ENCODE measurements at regions not wholly inside any gene's neighbourhood (a gene's known extent, or its start where the extent isn't known, plus 50 kb on each side); places are given as distances from the start of the nearest gene placed in this dataset.

DNA sequence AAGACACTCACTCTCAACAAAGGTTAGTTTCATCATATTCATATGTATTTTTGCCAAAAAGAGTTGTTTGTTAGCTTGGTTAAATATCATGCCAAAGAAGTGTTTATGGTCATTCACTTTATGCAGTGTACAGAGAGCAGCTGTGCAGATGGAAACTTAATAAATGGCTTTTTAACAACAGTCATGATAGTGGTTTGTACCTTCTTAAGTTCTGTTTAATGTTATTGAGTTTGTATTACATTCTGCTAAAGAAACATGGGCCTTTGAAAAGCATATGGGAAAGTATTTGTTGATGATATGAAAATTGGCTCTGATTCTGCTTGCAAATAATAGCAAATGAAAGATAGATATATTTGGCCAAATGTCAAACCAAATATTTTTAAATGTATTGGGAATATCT lies 607.3 kb downstream of the NCAM2 start:
- no peaks in the 10 kb centered on the region for H3K36me3 ChIP-seq (ENCODE audit: control insufficient read depth, insufficient read depth, low read length)
- no peaks in the 10 kb centered on the region; the same call in 1 of the 2 replicates for H3K9me3 ChIP-seq (ENCODE audit: control insufficient read depth, insufficient read depth, low read length)
- H3K27ac ChIP-seq (ENCODE audit: low read length) = no peak overlapping the region
- no peak overlapping the region for H3K4me3 ChIP-seq (ENCODE audit: low read length)
- no peaks in the 10 kb centered on the region for H3K27me3 ChIP-seq (ENCODE audit: control insufficient read depth, insufficient read depth, low read length)
- no peak for DNase-seq (ENCODE audit: low read depth, low spot score)
- H3K4me1 ChIP-seq (ENCODE audit: control insufficient read depth, insufficient read depth, low read length) = no peaks in the 10 kb centered on the region

DNA sequence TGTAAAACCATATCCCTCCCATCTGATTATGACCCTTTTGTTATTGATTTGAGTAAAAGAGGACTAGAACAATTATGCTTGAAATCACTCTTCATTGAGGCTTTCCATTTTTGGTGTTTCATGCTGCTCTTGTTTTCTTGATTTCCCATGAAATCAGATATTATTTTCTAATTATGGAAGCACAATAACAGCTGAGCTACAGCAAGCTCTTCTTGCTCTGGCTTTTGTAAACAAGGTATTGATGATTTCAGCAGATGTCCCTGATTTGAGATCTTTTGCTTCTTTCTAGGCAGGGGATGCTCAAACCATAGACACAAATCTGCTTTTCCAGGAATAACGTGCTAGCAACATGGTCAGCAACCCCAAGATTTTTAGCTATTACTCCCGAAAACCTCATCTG lies 607.8 kb downstream of the NCAM2 start:
- no CpG with 5 or more reads among the region's 2 CpGs for WGBS (ENCODE audit: insufficient coverage, insufficient read length)
- no peak overlapping the region for H3K4me3 ChIP-seq (ENCODE audit: low read length)

DNA sequence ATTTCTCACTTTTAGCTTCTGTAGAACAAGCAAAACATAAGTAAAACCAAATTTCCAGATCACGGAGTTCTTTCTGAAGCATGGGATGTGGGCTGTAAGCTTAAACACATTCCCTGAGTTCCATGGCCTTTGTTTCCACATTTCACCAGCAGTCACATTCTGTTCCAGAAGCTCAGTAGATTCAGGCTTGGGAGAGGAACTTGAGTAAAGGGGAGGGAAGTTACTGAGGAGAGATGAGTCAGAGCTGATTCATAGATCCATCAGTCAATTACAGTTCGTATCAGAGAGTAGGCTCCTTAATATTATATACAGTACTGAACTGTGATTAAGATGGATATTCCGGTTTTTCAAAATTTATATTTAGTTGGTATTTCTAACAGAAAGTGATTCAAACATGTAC lies 614.3 kb downstream of the NCAM2 start:
- Histone ChIP-seq H3K9me3 (ENCODE audit: control insufficient read depth, insufficient read depth, low read length) (peaks cover 1% of the 10 kb centered on the region; the same call in 1 of the 2 replicates), H3K27ac (ENCODE audit: low read length) (no peak overlapping the region), H3K4me3 (ENCODE audit: low read length) (no peak overlapping the region), H3K36me3 (ENCODE audit: control insufficient read depth, insufficient read depth, low read length) (no peaks in the 10 kb centered on the region), H3K4me1 (ENCODE audit: control insufficient read depth, insufficient read depth, low read length) (no peaks in the 10 kb centered on the region), H3K27me3 (ENCODE audit: control insufficient read depth, insufficient read depth, low read length) (no peaks in the 10 kb centered on the region)
- DNase-seq (ENCODE audit: low read depth, low spot score) = no peak
- WGBS (ENCODE audit: insufficient coverage, insufficient read length) = no CpG with 5 or more reads among the region's 3 CpGs

More for the DNA sequence above, 607.8 kb downstream of the NCAM2 start:
- Histone ChIP-seq H3K27me3 (ENCODE audit: control insufficient read depth, insufficient read depth, low read length) (no peaks in the 10 kb centered on the region), H3K36me3 (ENCODE audit: control insufficient read depth, insufficient read depth, low read length) (no peaks in the 10 kb centered on the region), H3K27ac (ENCODE audit: low read length) (no peak overlapping the region), H3K9me3 (ENCODE audit: control insufficient read depth, insufficient read depth, low read length) (no peaks in the 10 kb centered on the region; the same call in 1 of the 2 replicates), H3K4me1 (ENCODE audit: control insufficient read depth, insufficient read depth, low read length) (no peaks in the 10 kb centered on the region)
- no peak for DNase-seq (ENCODE audit: low read depth, low spot score)

DNA sequence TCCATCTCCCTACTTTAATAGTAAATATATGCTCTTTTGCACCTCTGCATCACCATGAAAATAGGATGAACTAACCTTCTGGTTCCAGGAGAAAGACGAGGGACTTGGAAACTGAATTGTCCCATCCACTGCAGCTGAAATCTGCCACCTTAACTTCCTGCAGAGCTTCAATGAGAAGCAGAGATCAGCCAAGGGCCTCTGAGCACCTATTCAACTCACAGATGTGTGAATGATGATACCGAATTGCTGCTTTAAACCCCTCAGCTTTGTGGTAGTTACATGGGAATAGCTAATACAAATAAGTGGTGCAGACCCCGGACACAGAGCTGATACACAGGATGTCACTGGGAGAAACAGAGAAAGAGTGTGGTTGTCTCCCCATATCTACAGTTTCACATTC lies 616.8 kb downstream of the NCAM2 start:
- no peak for DNase-seq (ENCODE audit: low read depth, low spot score)
- no CpG with 5 or more reads among the region's 3 CpGs for WGBS (ENCODE audit: insufficient coverage, insufficient read length)
- H3K27me3 ChIP-seq (ENCODE audit: control insufficient read depth, insufficient read depth, low read length) = no peaks in the 10 kb centered on the region
- no peaks in the 10 kb centered on the region for H3K36me3 ChIP-seq (ENCODE audit: control insufficient read depth, insufficient read depth, low read length)
- peaks cover 1% of the 10 kb centered on the region; the same call in 1 of the 2 replicates for H3K9me3 ChIP-seq (ENCODE audit: control insufficient read depth, insufficient read depth, low read length)
- H3K4me3 ChIP-seq (ENCODE audit: low read length) = no peak overlapping the region
- no peak overlapping the region for H3K27ac ChIP-seq (ENCODE audit: low read length)
- H3K4me1 ChIP-seq (ENCODE audit: control insufficient read depth, insufficient read depth, low read length) = no peaks in the 10 kb centered on the region

DNA sequence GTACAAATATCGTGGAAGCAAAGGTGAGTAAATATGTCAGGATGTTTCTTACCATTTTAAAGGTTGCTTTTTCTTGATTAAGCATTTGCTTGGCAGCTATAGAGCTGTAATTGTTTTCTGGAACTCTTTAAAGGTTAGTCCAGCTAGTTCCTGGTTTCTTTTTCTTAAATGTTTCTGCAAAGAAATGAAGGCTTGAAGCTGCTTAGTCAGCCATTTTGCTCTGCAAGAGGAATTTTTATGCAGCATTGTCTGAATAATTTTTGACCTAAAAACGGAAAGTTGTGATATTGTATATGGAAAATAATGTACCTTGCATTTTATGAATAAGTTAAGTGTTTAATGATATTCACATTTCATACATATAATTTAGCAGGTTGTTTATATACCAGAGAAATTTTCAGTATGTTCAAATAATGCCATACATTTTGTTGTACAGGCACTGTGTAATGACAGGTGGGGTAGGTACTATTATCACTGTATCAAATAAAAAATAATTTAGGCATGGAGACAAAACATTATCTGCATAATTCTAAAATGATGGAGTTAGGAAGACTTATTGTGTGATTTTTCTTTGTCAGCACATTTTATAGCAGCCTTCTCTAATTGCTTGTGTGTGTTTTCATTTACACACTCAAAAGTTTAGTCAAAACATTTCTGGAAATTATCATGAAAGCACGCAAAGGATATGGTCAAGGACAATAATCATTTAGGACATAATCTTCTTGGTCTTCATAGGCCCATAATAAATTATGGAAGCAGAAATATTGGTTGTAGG lies 624.4 kb downstream of the NCAM2 start:
- no peak overlapping the region for H3K4me3 ChIP-seq (ENCODE audit: low read length)
- H3K4me1 ChIP-seq (ENCODE audit: control insufficient read depth, insufficient read depth, low read length) = no peaks in the 10 kb centered on the region
- WGBS (ENCODE audit: insufficient coverage, insufficient read length) = no CpG with 5 or more reads among the region's 3 CpGs
- no peaks in the 10 kb centered on the region for H3K27me3 ChIP-seq (ENCODE audit: control insufficient read depth, insufficient read depth, low read length)
- H3K27ac ChIP-seq (ENCODE audit: low read length) = no peak overlapping the region
- no peaks in the 10 kb centered on the region for H3K9me3 ChIP-seq (ENCODE audit: control insufficient read depth, insufficient read depth, low read length)
- no peak for DNase-seq (ENCODE audit: low read depth, low spot score)
- H3K36me3 ChIP-seq (ENCODE audit: control insufficient read depth, insufficient read depth, low read length) = no peaks in the 10 kb centered on the region

DNA sequence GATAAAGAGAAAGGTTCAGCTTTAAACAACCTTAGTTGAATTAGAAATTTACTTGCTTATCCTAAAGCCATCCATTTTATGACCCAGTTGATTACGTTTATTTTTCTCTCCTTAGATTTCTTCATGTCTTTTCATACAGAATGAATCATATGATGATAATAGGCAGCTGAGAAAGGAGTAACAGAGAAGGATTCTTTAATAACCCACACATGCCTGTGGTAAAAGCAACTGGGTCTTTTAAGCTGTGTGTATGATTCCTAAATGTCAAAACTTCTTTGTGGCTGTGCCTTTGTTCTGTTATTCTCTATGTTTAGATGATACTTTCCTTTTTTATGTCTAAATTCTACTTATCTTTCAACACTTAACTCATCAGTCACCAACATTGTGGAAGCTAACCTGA lies 626.5 kb downstream of the NCAM2 start:
- no peak overlapping the region for H3K4me3 ChIP-seq (ENCODE audit: low read length)
- no peaks in the 10 kb centered on the region for H3K27me3 ChIP-seq (ENCODE audit: control insufficient read depth, insufficient read depth, low read length)
- no peaks in the 10 kb centered on the region for H3K36me3 ChIP-seq (ENCODE audit: control insufficient read depth, insufficient read depth, low read length)
- no peaks in the 10 kb centered on the region for H3K4me1 ChIP-seq (ENCODE audit: control insufficient read depth, insufficient read depth, low read length)
- no peak for DNase-seq (ENCODE audit: low read depth, low spot score)
- H3K9me3 ChIP-seq (ENCODE audit: control insufficient read depth, insufficient read depth, low read length) = no peaks in the 10 kb centered on the region
- no CpG with 5 or more reads among the region's 1 CpG for WGBS (ENCODE audit: insufficient coverage, insufficient read length)
- no peak overlapping the region for H3K27ac ChIP-seq (ENCODE audit: low read length)

DNA sequence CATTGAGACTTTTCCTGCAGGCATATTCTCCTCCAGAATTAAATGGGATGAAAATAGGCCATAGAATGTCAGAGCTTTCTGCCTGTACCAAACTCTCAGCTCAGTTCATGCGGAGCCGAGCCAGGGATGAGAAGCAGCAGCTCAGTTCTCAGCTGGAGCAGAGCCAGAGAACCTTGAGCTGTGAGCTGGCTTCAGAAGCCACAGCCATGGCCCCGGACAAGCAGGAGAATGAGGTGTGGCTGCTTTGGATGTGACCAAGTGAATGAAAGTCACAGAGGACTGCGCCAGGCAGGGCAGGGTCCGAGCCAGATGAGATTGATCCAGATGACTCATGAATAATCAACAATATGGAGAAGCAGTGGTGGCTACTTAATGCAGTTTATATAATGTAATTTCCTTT lies 633.8 kb downstream of the NCAM2 start:
- whole genome bisulfite sequencing (ENCODE audit: insufficient coverage, insufficient read length) = no CpG with 5 or more reads among the region's 5 CpGs
- no peaks in the 10 kb centered on the region for H3K4me1 ChIP-seq (ENCODE audit: control insufficient read depth, insufficient read depth, low read length)
- no peak for DNase-seq (ENCODE audit: low read depth, low spot score)
- H3K9me3 ChIP-seq (ENCODE audit: control insufficient read depth, insufficient read depth, low read length) = peaks cover 4% of the 10 kb centered on the region; the same call in 1 of the 2 replicates
- H3K27me3 ChIP-seq (ENCODE audit: control insufficient read depth, insufficient read depth, low read length) = no peaks in the 10 kb centered on the region
- H3K27ac ChIP-seq (ENCODE audit: low read length) = no peak overlapping the region
- no peaks in the 10 kb centered on the region for H3K36me3 ChIP-seq (ENCODE audit: control insufficient read depth, insufficient read depth, low read length)
- H3K4me3 ChIP-seq (ENCODE audit: low read length) = no peak overlapping the region

DNA sequence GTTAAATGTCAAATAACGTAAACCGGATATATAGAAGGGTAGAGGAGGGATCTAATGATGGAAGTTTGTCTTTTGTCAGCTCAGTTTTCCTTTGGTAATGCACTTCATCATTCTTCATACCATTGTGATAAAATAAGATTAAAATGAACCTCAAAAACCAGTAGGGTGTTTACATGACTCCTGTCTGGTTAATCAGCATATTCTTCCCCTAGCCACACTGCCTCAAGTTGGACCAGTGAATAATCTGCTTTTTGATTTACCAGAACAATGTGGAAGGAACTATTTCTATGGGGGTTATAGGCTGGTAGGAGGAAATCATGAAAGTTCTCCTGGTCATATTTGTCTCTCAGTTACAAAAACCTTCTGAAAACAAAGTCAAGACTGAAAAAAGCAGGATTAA lies 634.7 kb downstream of the NCAM2 start:
- Histone ChIP-seq H3K4me3 (ENCODE audit: low read length) (no peak overlapping the region), H3K36me3 (ENCODE audit: control insufficient read depth, insufficient read depth, low read length) (no peaks in the 10 kb centered on the region), H3K4me1 (ENCODE audit: control insufficient read depth, insufficient read depth, low read length) (no peaks in the 10 kb centered on the region), H3K9me3 (ENCODE audit: control insufficient read depth, insufficient read depth, low read length) (peaks cover 4% of the 10 kb centered on the region; the same call in 1 of the 2 replicates), H3K27ac (ENCODE audit: low read length) (no peak overlapping the region), H3K27me3 (ENCODE audit: control insufficient read depth, insufficient read depth, low read length) (no peaks in the 10 kb centered on the region)
- no peak for DNase-seq (ENCODE audit: low read depth, low spot score)
- no CpG with 5 or more reads among the region's 2 CpGs for WGBS (ENCODE audit: insufficient coverage, insufficient read length)

DNA sequence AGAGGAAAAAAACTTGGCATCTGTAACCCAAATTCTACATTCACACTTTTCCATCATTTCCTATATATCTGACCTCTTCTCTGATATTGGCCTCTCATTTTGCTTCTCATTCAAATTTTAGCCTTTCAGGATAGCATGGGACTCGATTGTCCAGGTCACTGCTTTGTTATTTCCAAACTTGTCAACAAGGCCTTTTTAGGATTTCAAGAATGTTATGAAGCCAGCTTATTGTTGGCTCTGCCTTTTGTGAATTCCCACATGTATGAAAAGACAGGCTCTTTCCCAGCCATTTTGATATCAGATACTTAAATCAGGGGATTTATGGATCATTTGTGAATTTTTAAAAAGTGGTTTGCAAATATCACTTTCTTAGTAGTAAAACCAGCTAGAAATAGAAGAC lies 663.5 kb downstream of the NCAM2 start:
- Histone ChIP-seq H3K36me3 (ENCODE audit: control insufficient read depth, insufficient read depth, low read length) (no peaks in the 10 kb centered on the region), H3K4me3 (ENCODE audit: low read length) (no peak overlapping the region), H3K9me3 (ENCODE audit: control insufficient read depth, insufficient read depth, low read length) (no peaks in the 10 kb centered on the region), H3K27ac (ENCODE audit: low read length) (no peak overlapping the region), H3K4me1 (ENCODE audit: control insufficient read depth, insufficient read depth, low read length) (no peaks in the 10 kb centered on the region), H3K27me3 (ENCODE audit: control insufficient read depth, insufficient read depth, low read length) (no peaks in the 10 kb centered on the region)
- no CpG with 5 or more reads among the region's 1 CpG for WGBS (ENCODE audit: insufficient coverage, insufficient read length)
- no peak for DNase-seq (ENCODE audit: low read depth, low spot score)

DNA sequence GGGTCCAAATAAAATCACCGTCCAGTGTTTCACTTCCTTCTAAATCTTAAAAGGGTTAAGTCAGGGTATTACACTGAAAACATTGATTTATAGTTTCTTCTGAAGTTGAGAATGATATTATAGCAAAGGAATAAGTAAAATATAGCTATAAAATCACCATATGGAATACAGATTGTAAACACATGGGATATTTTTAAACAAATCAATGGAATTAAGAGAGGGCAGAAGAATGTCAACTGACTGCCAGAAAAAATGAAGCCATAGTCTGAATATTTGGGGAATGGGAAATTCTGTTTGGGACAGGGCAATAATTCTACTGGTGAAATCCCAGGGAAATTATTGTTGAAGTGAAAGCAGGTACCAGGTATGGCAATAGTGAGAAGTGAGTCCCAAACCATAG lies 664.6 kb downstream of the NCAM2 start:
- Histone ChIP-seq H3K9me3 (ENCODE audit: control insufficient read depth, insufficient read depth, low read length) (no peaks in the 10 kb centered on the region), H3K36me3 (ENCODE audit: control insufficient read depth, insufficient read depth, low read length) (no peaks in the 10 kb centered on the region), H3K27ac (ENCODE audit: low read length) (no peak overlapping the region), H3K27me3 (ENCODE audit: control insufficient read depth, insufficient read depth, low read length) (no peaks in the 10 kb centered on the region), H3K4me3 (ENCODE audit: low read length) (no peak overlapping the region), H3K4me1 (ENCODE audit: control insufficient read depth, insufficient read depth, low read length) (no peaks in the 10 kb centered on the region)
- DNase-seq (ENCODE audit: low read depth, low spot score) = no peak
- no CpG with 5 or more reads among the region's 1 CpG for WGBS (ENCODE audit: insufficient coverage, insufficient read length)

DNA sequence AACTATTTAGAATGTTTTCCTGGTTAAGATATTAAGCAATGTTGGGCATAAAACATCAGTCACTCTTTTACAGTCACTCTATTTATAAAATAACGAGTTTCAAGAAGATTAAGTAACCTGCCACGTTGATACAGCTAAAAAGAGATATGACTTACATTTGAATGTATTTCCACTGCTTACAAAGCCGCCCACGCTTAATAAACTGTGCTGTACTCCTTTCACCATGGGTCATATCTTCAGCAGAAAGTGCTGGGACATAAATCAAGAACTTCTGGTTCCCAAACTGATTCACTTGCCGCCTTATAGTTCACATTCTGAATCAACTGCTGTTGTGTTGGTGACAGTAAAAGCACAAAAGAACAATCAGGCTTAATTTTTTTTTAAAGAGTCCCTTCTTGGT lies 666.7 kb downstream of the NCAM2 start:
- no CpG with 5 or more reads among the region's 5 CpGs for WGBS (ENCODE audit: insufficient coverage, insufficient read length)
- no peak for DNase-seq (ENCODE audit: low read depth, low spot score)
- H3K27me3 ChIP-seq (ENCODE audit: control insufficient read depth, insufficient read depth, low read length) = no peaks in the 10 kb centered on the region
- H3K27ac ChIP-seq (ENCODE audit: low read length) = no peak overlapping the region
- no peaks in the 10 kb centered on the region for H3K36me3 ChIP-seq (ENCODE audit: control insufficient read depth, insufficient read depth, low read length)
- no peak overlapping the region for H3K4me3 ChIP-seq (ENCODE audit: low read length)
- H3K9me3 ChIP-seq (ENCODE audit: control insufficient read depth, insufficient read depth, low read length) = peaks cover 3% of the 10 kb centered on the region
- no peaks in the 10 kb centered on the region for H3K4me1 ChIP-seq (ENCODE audit: control insufficient read depth, insufficient read depth, low read length)

All from iPS DF 6.9 (cell line).